CD14-positive monocyte (primary cell): ENCODE measurements at regions not wholly inside any gene's neighbourhood (a gene's known extent, or its start where the extent isn't known, plus 50 kb on each side); places are given as distances from the start of the nearest gene placed in this dataset.

Source experiments
- DNase-seq, 3 donors: peaks; one replicate each; pipeline ENCODE4 v3.0.0-alpha.2; 2011 to 2022
- H2AFZ ChIP-seq: 2 replicates; pipeline ENCODE4 v1.6.0; 2012; ENCODE audit warnings: mild to moderate bottlenecking, low read depth, low read length, inconsistent platforms; ENCODE audit not compliant: insufficient read depth, poor library complexity, severe bottlenecking
- H3K27ac ChIP-seq, 2 donors: 1 replicate in 1 of 2; 2 replicates in 1 of 2; pipeline ENCODE4 v1.5.1; 2012 to 2013; ENCODE audit warnings: low read length in 2 of 2, control low read depth in 1 of 2, inconsistent platforms in 1 of 2, low read depth in 1 of 2, mild to moderate bottlenecking in 1 of 2
- H3K27me3 ChIP-seq, 2 donors: one replicate each; pipeline versions ENCODE4 v1.6.0 to v1.6.1; 2011 to 2013; ENCODE audit warnings: low read length in 2 of 2; ENCODE audit not compliant: control insufficient read depth in 2 of 2, insufficient read depth in 2 of 2
- H3K36me3 ChIP-seq, 2 donors: replicated peaks in 1 of 2; 1 replicate in 1 of 2; 2 replicates in 1 of 2; pipeline versions ENCODE4 v1.5.1 to v1.6.1; 2012 to 2013; ENCODE audit warnings: low read length in 2 of 2, control low read depth in 1 of 2, inconsistent platforms in 1 of 2, mild to moderate bottlenecking in 1 of 2; ENCODE audit not compliant: insufficient read depth in 2 of 2, control insufficient read depth in 1 of 2
- H3K4me1 ChIP-seq, 2 donors: 1 replicate in 1 of 2; 2 replicates in 1 of 2; pipeline versions ENCODE4 v1.5.1 to v1.6.1; 2012 to 2013; ENCODE audit warnings: low read length in 2 of 2, control low read depth in 1 of 2, inconsistent platforms in 1 of 2, mild to moderate bottlenecking in 1 of 2, moderate library complexity in 1 of 2; ENCODE audit not compliant: insufficient read depth in 2 of 2, control insufficient read depth in 1 of 2
- H3K4me2 ChIP-seq: replicated peaks from 2 replicates; pipeline ENCODE3; 2012; ENCODE audit warnings: low read length, moderate library complexity, mild to moderate bottlenecking; ENCODE audit not compliant: poor library complexity, severe bottlenecking; ENCODE audit errors: extremely low read depth
- H3K4me3 ChIP-seq, 3 experiments: fragments of 200-600 bp in 1 of 3; sonication (generic) in 1 of 3; replicated peaks in 1 of 3; 1 replicate in 2 of 3; 2 replicates in 1 of 3; pipeline ENCODE4 v1.5.1; 2011 to 2013; ENCODE audit warnings: low read length in 3 of 3, mild to moderate bottlenecking in 3 of 3, control low read depth in 2 of 3, low read depth in 2 of 3, inconsistent platforms in 1 of 3, moderate library complexity in 1 of 3
- H3K79me2 ChIP-seq: 2 replicates; pipeline ENCODE4 v1.6.0; 2012; ENCODE audit warnings: mild to moderate bottlenecking, control low read depth, inconsistent platforms, low read length, moderate library complexity; ENCODE audit not compliant: insufficient read depth
- H3K9ac ChIP-seq: 2 replicates; pipeline ENCODE4 v1.6.0; 2017; ENCODE audit warnings: low read length, mild to moderate bottlenecking; ENCODE audit not compliant: insufficient read depth, poor library complexity, severe bottlenecking
- H3K9me3 ChIP-seq, 2 donors: replicated peaks in 1 of 2; 1 replicate in 1 of 2; 2 replicates in 1 of 2; pipeline versions ENCODE4 v1.5.1 to v1.6.1; 2012 to 2013; ENCODE audit warnings: low read length in 2 of 2, control low read depth in 1 of 2; ENCODE audit not compliant: control insufficient read depth in 1 of 2, insufficient read depth in 1 of 2
- H4K20me1 ChIP-seq: 2 replicates; pipeline ENCODE4 v1.6.0; 2012; ENCODE audit warnings: mild to moderate bottlenecking, low read length, control low read depth, moderate library complexity; ENCODE audit not compliant: insufficient read depth
- H3K27ac Mint-ChIP-seq, 7 donors: one replicate each; pipeline ENCODE4 v1.8.0; 2020; ENCODE audit warnings: mild to moderate bottlenecking in 7 of 7, mixed read lengths in 7 of 7, moderate library complexity in 6 of 7, inconsistent platforms in 2 of 7
- H3K27me3 Mint-ChIP-seq, 3 donors: one replicate each; pipeline ENCODE4 v1.8.0; 2021 to 2022; ENCODE audit warnings: low read depth in 3 of 3, mild to moderate bottlenecking in 3 of 3, mixed read lengths in 3 of 3, moderate library complexity in 3 of 3, inconsistent platforms in 1 of 3
- H3K36me3 Mint-ChIP-seq, 2 donors: one replicate each; pipeline ENCODE4 v1.8.0; 2020; ENCODE audit warnings: mixed read lengths in 2 of 2, inconsistent platforms in 1 of 2, mild to moderate bottlenecking in 1 of 2
- H3K4me1 Mint-ChIP-seq: one replicate; pipeline ENCODE4 v1.8.0; 2020; ENCODE audit warnings: mild to moderate bottlenecking, mixed read lengths
- H3K4me3 Mint-ChIP-seq, 2 donors: one replicate each; pipeline ENCODE4 v1.8.0; 2020; ENCODE audit warnings: mild to moderate bottlenecking in 2 of 2, mixed read lengths in 2 of 2, moderate library complexity in 1 of 2
- H3K9me3 Mint-ChIP-seq, 7 donors: one replicate each; pipeline ENCODE4 v1.8.0; 2020 to 2022; ENCODE audit warnings: mixed read lengths in 7 of 7, mild to moderate bottlenecking in 6 of 7, moderate library complexity in 6 of 7, inconsistent platforms in 2 of 7
- CTCF ChIP-seq: fragments of 200-600 bp; IDR thresholded peaks from one replicate; pipeline ENCODE4 v1.8.0; 2022; ENCODE audit warnings: antibody characterized with exemption, mild to moderate bottlenecking
- WGBS: methylation state at CpG from one replicate; pipeline ENCODE4 v1.1.5; 2013; ENCODE audit warnings: missing lambda C conversion rate; ENCODE audit not compliant: insufficient coverage; 5-methylcytosine and 5-hydroxymethylcytosine counted together
- intact Hi-C, 2 donors: fragments of 100-400 bp; cut with micrococcal nuclease; formaldehyde crosslinking; loops; one replicate each; pipeline versions ENCODE4 v1.15.0 to v1.15.1; 2023

- Histone ChIP-seq H3K36me3 (no peaks in the 10 kb centered on the region), H4K20me1 (no peaks in the 10 kb centered on the region), H3K9ac (no peak overlapping the region), H3K27ac (no peak overlapping the region), H3K9me3 (peaks cover 0 to 5% of the 10 kb centered on the region in 2 donors), H3K4me2 (no peak overlapping the region), H3K4me3 (no peak overlapping the region), H3K27me3 (no peaks in the 10 kb centered on the region), H3K79me2 (no peaks in the 10 kb centered on the region), H3K4me1 (no peaks in the 10 kb centered on the region), H2AFZ (no peak overlapping the region)
- Mint-ChIP-seq H3K27me3 (no peaks in the 10 kb centered on the region), H3K9me3 (peaks cover 0 to 7% (median 1%) of the 10 kb centered on the region in 7 donors), H3K4me1 (no peaks in the 10 kb centered on the region), H3K4me3 (no peak overlapping the region), H3K36me3 (no peaks in the 10 kb centered on the region), H3K27ac (no peak overlapping the region)
- TF ChIP-seq CTCF = no peak
- no peak for DNase-seq
- intact Hi-C loops = no loop called here
Observed at GRCh38 chr13:61901946-61902541, 486.4 kb upstream of the PCDH20 start.

GRCh38 chr13:61900033-61900432 is 484.4 kb upstream of the PCDH20 start:
- H3K4me3 Mint-ChIP-seq = no peak overlapping the region

More at GRCh38 chr13:61900033-61900432, 484.4 kb upstream of the PCDH20 start:
- H3K79me2 ChIP-seq = no peaks in the 10 kb centered on the region
- no peaks in the 10 kb centered on the region for H3K4me1 ChIP-seq
- H3K9me3 ChIP-seq = peaks cover 0 to 5% of the 10 kb centered on the region in 2 donors
- H3K27ac ChIP-seq = no peak overlapping the region
- no peaks in the 10 kb centered on the region for H3K36me3 Mint-ChIP-seq
- no peak overlapping the region for H3K4me2 ChIP-seq
- H3K27ac Mint-ChIP-seq = no peak overlapping the region
- H3K36me3 ChIP-seq = no peaks in the 10 kb centered on the region
- no CpG with 5 or more reads among the region's 3 CpGs for WGBS
- no peak for DNase-seq
- H2AFZ ChIP-seq = no peak overlapping the region
- no peaks in the 10 kb centered on the region for H3K4me1 Mint-ChIP-seq
- peaks cover 0 to 1% (median 0%) of the 10 kb centered on the region in 3 donors for H3K27me3 Mint-ChIP-seq
- H4K20me1 ChIP-seq = no peaks in the 10 kb centered on the region
- H3K4me3 ChIP-seq = no peak overlapping the region
- H3K9me3 Mint-ChIP-seq = peaks cover 0 to 7% (median 0%) of the 10 kb centered on the region in 7 donors
- no peak for TF ChIP-seq CTCF
- intact Hi-C loops = no loop called here
- no peaks in the 10 kb centered on the region for H3K27me3 ChIP-seq
- no peak overlapping the region for H3K9ac ChIP-seq
